CD4-positive, alpha-beta T cell treated with Interleukin-17A for 1 hour (primary cell): ENCODE measurements at regions not wholly inside any gene's neighbourhood (a gene's known extent, or its start where the extent isn't known, plus 50 kb on each side); places are given as distances from the start of the nearest gene placed in this dataset.
"Not testable (repeated sequence)": the region's sequence is repeated elsewhere in the genome, so short reads cannot be mapped to it uniquely, and the experiment has no call there.

Experiments used
- DNase-seq: peaks from one replicate; pipeline ENCODE4 v3.0.0-alpha.2; 2020

- no peak for DNase-seq
Measured at GRCh38 chr5:175344331-175345195, 99.4 kb downstream of the DRD1 start.

- no peak for DNase-seq
Measured at GRCh38 chr5:175343308-175343707, 100.7 kb downstream of the DRD1 start.

- no peak for DNase-seq
Measured at GRCh38 chr5:175340180-175340579, 103.8 kb downstream of the DRD1 start.

- DNase-seq: no peak
Measured at GRCh38 chr5:175337680-175338079, 106.3 kb downstream of the DRD1 start.

- DNase-seq: no peak
Measured at GRCh38 chr5:175336781-175337180, 107.2 kb downstream of the DRD1 start.

GRCh38 chr5:175335691-175336090, 108.3 kb downstream of the DRD1 start:
- DNase-seq: no peak

GRCh38 chr5:175331173-175332036, 112.6 kb downstream of the DRD1 start:
- not testable (repeated sequence) for DNase-seq

- DNase-seq: no peak
Measured at GRCh38 chr5:175329976-175330375, 114.0 kb downstream of the DRD1 start.

- DNase-seq: no peak
Measured at GRCh38 chr5:175328687-175329086, 115.3 kb downstream of the DRD1 start.

GRCh38 chr5:175328176-175328575, 115.8 kb downstream of the DRD1 start:
- DNase-seq: no peak

GRCh38 chr5:175325681-175326080, 118.3 kb downstream of the DRD1 start:
- DNase-seq: no peak

GRCh38 chr5:175321927-175322532, 122.0 kb downstream of the DRD1 start:
- no peak for DNase-seq

GRCh38 chr5:175319199-175319598, 124.8 kb downstream of the DRD1 start:
- no peak for DNase-seq

- DNase-seq: no peak
Measured at GRCh38 chr5:175317872-175318271, 126.1 kb downstream of the DRD1 start.

- DNase-seq: no peak
Measured at GRCh38 chr5:175309218-175309810, 134.7 kb downstream of the DRD1 start.

- no peak for DNase-seq
Measured at GRCh38 chr5:175308701-175309100, 135.3 kb downstream of the DRD1 start.

- DNase-seq: no peak
Measured at GRCh38 chr5:175306381-175306780, 137.6 kb downstream of the DRD1 start.

GRCh38 chr5:175305251-175305650, 138.7 kb downstream of the DRD1 start:
- DNase-seq: no peak

GRCh38 chr5:175290379-175290778, 153.6 kb downstream of the DRD1 start:
- no peak for DNase-seq

- DNase-seq: no peak
Measured at GRCh38 chr5:175288048-175288621, 155.8 kb downstream of the DRD1 start.

- DNase-seq: no peak
Measured at GRCh38 chr5:175286981-175287380, 157.0 kb downstream of the DRD1 start.

- DNase-seq: no peak
Measured at GRCh38 chr5:175285261-175285660, 158.7 kb downstream of the DRD1 start.

- DNase-seq: no peak
Measured at GRCh38 chr5:175284806-175285205, 159.2 kb downstream of the DRD1 start.
